ENCODE measurements at regions not wholly inside any gene's neighbourhood (a gene's known extent, or its start where the extent isn't known, plus 50 kb on each side); places are given as distances from the start of the nearest gene placed in this dataset.

DNA sequence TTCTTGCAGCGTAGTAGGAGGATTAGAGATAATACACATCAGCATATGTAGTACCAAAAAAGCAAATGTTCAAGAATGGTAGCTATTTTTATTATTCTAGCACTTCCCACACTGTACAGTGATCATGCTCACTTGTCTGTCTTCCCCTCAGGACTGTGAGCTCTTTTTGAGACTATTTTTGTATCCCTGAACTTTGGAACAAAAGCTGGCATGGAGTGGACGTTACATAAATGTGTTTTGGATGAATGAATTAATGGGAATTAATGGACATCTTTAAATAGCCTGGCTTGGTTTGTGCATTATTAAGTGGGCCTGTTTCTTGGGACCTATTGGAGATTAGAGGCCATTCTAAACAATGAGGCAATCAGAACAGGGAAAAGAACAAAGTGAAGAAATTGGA lies 243.7 kb downstream of the CD83 start:
- DNase-seq (ENCODE audit: low read depth in 1 of 2, low spot score in 1 of 2), result no peak
- TF ChIP-seq, protein P1, sequence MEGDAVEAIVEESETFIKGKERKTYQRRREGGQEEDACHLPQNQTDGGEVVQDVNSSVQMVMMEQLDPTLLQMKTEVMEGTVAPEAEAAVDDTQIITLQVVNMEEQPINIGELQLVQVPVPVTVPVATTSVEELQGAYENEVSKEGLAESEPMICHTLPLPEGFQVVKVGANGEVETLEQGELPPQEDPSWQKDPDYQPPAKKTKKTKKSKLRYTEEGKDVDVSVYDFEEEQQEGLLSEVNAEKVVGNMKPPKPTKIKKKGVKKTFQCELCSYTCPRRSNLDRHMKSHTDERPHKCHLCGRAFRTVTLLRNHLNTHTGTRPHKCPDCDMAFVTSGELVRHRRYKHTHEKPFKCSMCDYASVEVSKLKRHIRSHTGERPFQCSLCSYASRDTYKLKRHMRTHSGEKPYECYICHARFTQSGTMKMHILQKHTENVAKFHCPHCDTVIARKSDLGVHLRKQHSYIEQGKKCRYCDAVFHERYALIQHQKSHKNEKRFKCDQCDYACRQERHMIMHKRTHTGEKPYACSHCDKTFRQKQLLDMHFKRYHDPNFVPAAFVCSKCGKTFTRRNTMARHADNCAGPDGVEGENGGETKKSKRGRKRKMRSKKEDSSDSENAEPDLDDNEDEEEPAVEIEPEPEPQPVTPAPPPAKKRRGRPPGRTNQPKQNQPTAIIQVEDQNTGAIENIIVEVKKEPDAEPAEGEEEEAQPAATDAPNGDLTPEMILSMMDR (IDR thresholded peaks at IDR 0.05; ENCODE audit: insufficient read depth, low read length), result no peak
- TF ChIP-seq, protein P2, sequence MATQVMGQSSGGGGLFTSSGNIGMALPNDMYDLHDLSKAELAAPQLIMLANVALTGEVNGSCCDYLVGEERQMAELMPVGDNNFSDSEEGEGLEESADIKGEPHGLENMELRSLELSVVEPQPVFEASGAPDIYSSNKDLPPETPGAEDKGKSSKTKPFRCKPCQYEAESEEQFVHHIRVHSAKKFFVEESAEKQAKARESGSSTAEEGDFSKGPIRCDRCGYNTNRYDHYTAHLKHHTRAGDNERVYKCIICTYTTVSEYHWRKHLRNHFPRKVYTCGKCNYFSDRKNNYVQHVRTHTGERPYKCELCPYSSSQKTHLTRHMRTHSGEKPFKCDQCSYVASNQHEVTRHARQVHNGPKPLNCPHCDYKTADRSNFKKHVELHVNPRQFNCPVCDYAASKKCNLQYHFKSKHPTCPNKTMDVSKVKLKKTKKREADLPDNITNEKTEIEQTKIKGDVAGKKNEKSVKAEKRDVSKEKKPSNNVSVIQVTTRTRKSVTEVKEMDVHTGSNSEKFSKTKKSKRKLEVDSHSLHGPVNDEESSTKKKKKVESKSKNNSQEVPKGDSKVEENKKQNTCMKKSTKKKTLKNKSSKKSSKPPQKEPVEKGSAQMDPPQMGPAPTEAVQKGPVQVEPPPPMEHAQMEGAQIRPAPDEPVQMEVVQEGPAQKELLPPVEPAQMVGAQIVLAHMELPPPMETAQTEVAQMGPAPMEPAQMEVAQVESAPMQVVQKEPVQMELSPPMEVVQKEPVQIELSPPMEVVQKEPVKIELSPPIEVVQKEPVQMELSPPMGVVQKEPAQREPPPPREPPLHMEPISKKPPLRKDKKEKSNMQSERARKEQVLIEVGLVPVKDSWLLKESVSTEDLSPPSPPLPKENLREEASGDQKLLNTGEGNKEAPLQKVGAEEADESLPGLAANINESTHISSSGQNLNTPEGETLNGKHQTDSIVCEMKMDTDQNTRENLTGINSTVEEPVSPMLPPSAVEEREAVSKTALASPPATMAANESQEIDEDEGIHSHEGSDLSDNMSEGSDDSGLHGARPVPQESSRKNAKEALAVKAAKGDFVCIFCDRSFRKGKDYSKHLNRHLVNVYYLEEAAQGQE (IDR thresholded peaks at IDR 0.05; ENCODE audit: insufficient replicate concordance, low read depth), result no peak
- TF ChIP-seq GABPA (IDR thresholded peaks at IDR 0.05; ENCODE audit: low read depth) (no peak), SPI1 (IDR thresholded peaks at IDR 0.05; ENCODE audit: borderline replicate concordance, low read depth) (no peak), POLR2AphosphoS5 (IDR thresholded peaks at IDR 0.05; ENCODE audit: low read depth) (no peak)

DNA sequence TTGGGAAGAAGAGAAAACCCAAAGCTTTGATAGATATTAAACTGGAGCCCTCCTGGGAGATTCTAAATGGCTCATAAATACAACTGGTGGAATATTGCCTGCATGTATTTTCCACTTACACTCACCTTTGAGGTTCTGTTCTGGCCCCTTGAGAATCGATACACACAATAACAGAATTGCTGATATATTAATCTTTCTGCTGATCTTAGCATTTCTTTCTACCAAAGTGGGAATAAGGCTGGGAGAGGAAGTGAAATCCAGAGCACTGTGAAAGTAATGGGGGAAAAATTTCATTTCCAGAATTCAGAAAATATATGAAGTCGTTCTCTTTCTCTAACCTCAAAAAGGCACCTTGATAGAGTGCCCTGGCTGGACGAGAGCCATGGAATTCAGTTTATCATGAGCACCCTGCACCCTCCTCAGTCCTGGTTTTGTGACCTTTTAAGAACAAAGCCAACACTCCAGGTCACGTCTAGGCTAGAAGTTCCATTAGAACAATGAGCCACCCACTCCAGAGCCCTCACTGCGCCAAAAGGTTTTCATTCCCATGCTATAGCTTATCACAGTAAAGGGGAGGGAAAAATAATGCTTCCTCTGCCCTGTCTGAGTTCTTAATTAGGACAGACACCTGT lies 244.5 kb downstream of the CD83 start:
- no peak for DNase-seq (ENCODE audit: low read depth in 1 of 2, low spot score in 1 of 2)
- H3K27me3 ChIP-seq (ENCODE audit: insufficient read depth, poor library complexity, severe bottlenecking), result no peaks in the 10 kb centered on the region
- TF ChIP-seq, protein P2 (IDR thresholded peaks at IDR 0.05; ENCODE audit: insufficient replicate concordance, low read depth), result no peak
- TF ChIP-seq GABPA (IDR thresholded peaks at IDR 0.05; ENCODE audit: low read depth) (no peak), SPI1 (IDR thresholded peaks at IDR 0.05; ENCODE audit: borderline replicate concordance, low read depth) (no peak), POLR2AphosphoS5 (IDR thresholded peaks at IDR 0.05; ENCODE audit: low read depth) (no peak)
- TF ChIP-seq, protein P1 (IDR thresholded peaks at IDR 0.05; ENCODE audit: insufficient read depth, low read length), result no peak
- H3K27ac ChIP-seq (replicated peaks), result no peak overlapping the region
- H3K4me3 ChIP-seq (replicated peaks; ENCODE audit: insufficient read depth, low read length), result no peak overlapping the region

More for the DNA sequence above, 243.7 kb downstream of the CD83 start:
- no peak overlapping the region for H3K4me3 ChIP-seq (replicated peaks; ENCODE audit: insufficient read depth, low read length)
- H3K27me3 ChIP-seq (ENCODE audit: insufficient read depth, poor library complexity, severe bottlenecking), result no peaks in the 10 kb centered on the region
- H3K27ac ChIP-seq (replicated peaks), result no peak overlapping the region

DNA sequence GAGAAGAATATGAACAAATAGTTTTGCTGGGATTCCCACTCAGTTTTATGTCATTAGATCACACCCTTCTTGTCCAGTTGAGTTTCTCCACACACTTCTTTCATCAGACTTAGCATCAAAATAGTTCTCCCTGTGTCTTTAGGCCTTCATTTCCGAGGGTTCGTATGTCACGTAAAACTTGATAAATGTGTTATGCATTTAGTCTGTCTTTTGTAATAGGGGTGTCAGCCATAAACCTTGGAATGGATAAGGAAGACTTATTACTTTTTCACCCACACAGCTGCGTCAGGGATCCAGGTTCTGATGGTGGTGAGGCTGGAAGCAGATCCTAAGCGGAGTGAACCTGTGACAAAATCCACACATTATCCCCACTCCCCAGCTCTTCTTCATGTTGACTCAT lies 246.8 kb downstream of the CD83 start:
- no peak overlapping the region for H3K27ac ChIP-seq (replicated peaks)
- H3K4me3 ChIP-seq (replicated peaks; ENCODE audit: insufficient read depth, low read length), result no peak overlapping the region
- DNase-seq (ENCODE audit: low read depth in 1 of 2, low spot score in 1 of 2), result no peak
- H3K27me3 ChIP-seq (ENCODE audit: insufficient read depth, poor library complexity, severe bottlenecking), result no peaks in the 10 kb centered on the region
- TF ChIP-seq, protein P2 (IDR thresholded peaks at IDR 0.05; ENCODE audit: insufficient replicate concordance, low read depth), result no peak
- TF ChIP-seq, protein P1 (IDR thresholded peaks at IDR 0.05; ENCODE audit: insufficient read depth, low read length), result no peak
- TF ChIP-seq POLR2AphosphoS5 (IDR thresholded peaks at IDR 0.05; ENCODE audit: low read depth), result no peak
- TF ChIP-seq GABPA (IDR thresholded peaks at IDR 0.05; ENCODE audit: low read depth), result no peak
- TF ChIP-seq SPI1 (IDR thresholded peaks at IDR 0.05; ENCODE audit: borderline replicate concordance, low read depth), result no peak

Measured in HL-60 (cell line).